ENCODE measurements at regions not wholly inside any gene's neighbourhood (a gene's known extent, or its start where the extent isn't known, plus 50 kb on each side); places are given as distances from the start of the nearest gene placed in this dataset.

DNA sequence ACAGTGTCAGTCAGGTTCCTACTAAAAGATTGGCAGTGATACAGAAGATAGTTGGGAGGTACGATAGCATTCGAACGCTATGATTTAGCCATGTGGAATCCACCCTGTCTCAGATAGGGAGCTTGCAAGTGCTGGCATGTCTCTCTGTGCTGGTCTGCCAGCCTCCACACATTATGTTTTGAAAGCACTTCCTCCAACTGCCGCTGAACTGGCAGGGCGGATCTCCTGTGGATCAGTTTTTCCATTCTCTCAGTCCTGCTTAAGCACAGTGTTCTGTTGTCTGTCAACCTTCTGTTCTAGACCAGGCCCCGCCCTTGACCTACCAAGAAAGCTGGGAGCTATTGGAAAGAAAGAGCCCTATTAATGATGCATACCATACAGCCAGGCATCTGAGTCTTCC, 65.5 kb upstream of the PALMD start:
- no peak for FAIRE-seq

DNA sequence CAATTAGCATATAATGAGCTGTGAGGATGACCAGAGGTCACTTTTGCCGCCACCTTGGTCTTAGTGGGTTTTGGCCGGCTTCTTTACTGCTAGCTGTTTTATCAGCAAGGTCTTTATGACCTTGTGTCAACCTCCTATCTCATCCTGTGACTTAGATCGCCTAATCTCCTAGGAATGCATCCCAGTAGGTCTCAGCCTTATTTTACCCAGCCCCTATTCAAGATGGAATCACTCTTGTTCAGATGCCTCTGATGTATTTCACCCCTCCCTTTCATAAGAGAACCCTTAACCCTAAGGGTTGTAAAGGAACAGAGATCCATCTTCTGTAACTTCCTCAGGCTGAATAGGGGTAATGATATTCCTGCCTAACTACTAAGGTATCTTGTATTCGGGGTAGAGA, 58.9 kb upstream of the PALMD start:
- no peak for FAIRE-seq

DNA sequence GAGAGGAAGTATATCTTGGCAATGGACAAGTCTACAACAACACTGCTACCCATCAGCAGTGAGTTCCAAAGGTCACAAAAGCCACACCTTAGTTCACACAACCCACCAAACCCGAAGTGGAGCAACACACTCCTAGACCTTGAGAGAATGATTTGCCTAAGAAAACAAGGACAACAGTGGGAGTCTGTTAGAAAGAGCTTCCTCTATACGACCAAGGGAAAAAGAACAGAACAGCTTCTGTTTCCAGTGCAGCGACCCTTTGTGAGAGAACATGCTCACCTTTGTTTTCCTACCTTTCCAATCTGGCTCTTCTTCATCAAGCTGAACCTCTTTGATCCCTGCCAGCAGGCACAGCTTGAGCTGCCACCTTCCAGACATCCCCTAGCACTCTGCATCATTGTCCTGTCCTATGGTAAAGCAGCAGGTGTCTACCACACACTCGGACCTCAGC, 56.7 kb upstream of the PALMD start:
- FAIRE-seq, result no peak

DNA sequence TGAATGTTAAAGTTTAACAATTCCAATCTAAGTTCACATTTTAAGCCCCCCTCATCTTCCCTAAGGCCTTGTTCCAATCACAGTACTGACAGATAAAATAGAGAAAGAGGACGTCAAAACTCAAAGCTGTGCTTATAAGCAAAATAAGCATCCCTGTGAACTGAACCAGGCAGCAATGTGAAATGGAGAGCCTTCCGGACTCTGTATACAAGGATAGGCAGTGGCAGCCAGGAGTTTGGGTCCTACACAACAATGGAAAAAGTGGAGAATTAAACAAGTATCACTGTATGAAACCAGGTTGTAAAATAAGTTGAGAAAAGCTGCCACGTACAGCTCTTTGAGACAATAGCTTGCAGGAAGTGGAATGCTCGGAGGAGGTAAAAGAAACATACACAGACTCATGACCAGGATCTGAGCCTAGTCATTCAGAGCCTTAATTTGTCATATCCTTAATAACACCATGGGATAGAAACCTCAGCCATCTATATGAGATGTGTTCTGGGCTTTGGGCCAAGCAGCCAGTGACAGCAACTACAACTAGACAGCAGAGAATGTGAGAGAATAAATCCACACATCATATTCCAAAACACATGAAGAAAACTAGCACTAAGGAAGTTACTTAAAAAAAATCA, 55.2 kb upstream of the PALMD start:
- FAIRE-seq, result no peak

DNA sequence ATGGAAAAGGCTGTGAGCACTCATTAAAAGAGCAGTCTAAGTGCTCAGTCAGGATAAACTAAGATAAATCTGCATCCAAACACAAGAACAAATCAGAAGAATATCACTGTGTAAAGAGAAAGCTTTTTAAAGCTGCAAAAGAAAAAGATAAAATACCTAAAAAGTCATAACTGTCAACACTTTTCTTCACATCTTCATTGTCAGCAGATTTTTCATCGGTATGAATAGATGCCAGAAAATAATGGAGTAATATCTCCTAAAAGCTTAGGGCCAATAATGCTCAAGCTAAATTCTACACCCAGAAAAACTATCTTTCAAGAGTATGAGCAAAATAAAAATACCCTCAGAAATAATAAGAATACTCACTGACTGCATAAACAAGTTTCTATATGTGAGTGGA, 54.0 kb upstream of the PALMD start:
- FAIRE-seq, result no peak

- FAIRE-seq, result no peak
These were observed 51.7 kb upstream of the PALMD start for GRCh38 chr1:99594205-99594604.

GRCh38 chr1:99595041-99595440, 50.9 kb upstream of the PALMD start:
- no peak for FAIRE-seq

DNA sequence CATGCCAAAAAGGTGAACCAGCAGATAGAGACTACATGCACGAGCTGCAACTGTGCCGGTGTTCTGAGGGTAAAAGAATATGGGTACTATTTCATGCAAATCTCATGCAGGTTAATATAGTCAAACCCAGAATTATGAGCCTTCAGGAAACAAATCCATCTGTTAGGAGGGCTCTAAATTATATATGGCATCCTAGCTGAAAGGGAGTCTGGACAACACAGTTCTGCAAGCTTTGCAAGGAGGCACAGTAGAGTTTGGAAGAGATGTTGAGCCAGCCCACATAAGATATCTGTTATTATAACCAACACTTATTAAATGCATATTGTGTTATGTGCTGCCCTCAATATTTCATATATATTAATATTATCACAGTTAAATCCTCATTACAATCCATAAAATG, 50.5 kb upstream of the PALMD start:
- no peak for FAIRE-seq
